Spleen (tissue), 11 donors: ENCODE measurements at regions not wholly inside any gene's neighbourhood (a gene's known extent, or its start where the extent isn't known, plus 50 kb on each side); places are given as distances from the start of the nearest gene placed in this dataset.

ENCODE experiments used
- DNase-seq: peaks from one replicate; pipeline ENCODE4 v3.0.0-alpha.2; 2020
- H3K27ac ChIP-seq, 8 donors: fragments of 200-600 bp; sonication (generic) in 7 of 8; 1 replicate in 4 of 8; 2 replicates in 4 of 8; pipeline versions ENCODE4 v1.5.0 to v1.8.0; 2016 to 2021; ENCODE audit warnings: inconsistent platforms in 4 of 8, mild to moderate bottlenecking in 4 of 8, moderate library complexity in 1 of 8
- H3K27me3 ChIP-seq, 7 donors: fragments of 200-600 bp; sonication (generic) in 6 of 7; replicated peaks in 1 of 7; 1 replicate in 4 of 7; 2 replicates in 3 of 7; pipeline versions ENCODE4 v1.5.0 to v1.8.0; 2016 to 2021; ENCODE audit warnings: inconsistent platforms in 3 of 7, mild to moderate bottlenecking in 1 of 7
- H3K36me3 ChIP-seq, 6 donors: fragments of 200-600 bp; sonication (generic) in 5 of 6; 1 replicate in 4 of 6; 2 replicates in 2 of 6; pipeline versions ENCODE4 v1.5.0 to v1.8.0; 2016 to 2021; ENCODE audit warnings: inconsistent platforms in 2 of 6
- H3K4me1 ChIP-seq, 6 donors: fragments of 200-600 bp; sonication (generic) in 5 of 6; 1 replicate in 3 of 6; 2 replicates in 3 of 6; pipeline versions ENCODE4 v1.5.0 to v1.8.0; 2016 to 2021; ENCODE audit warnings: inconsistent platforms in 3 of 6
- H3K4me3 ChIP-seq, 8 donors: fragments of 200-600 bp; sonication (generic) in 7 of 8; 1 replicate in 4 of 8; 2 replicates in 4 of 8; pipeline versions ENCODE4 v1.5.0 to v1.8.0; 2016 to 2021; ENCODE audit warnings: inconsistent platforms in 4 of 8, mild to moderate bottlenecking in 4 of 8, moderate library complexity in 2 of 8
- H3K9me3 ChIP-seq, 8 donors: fragments of 200-600 bp; sonication (generic) in 7 of 8; 1 replicate in 4 of 8; 2 replicates in 4 of 8; pipeline versions ENCODE4 v1.5.0 to v1.8.0; 2016 to 2021; ENCODE audit warnings: inconsistent platforms in 4 of 8
- POLR2A ChIP-seq, 3 donors: fragments of 450-650 bp; IDR thresholded peaks; one replicate each; pipeline ENCODE4 v1.5.1; 2017; ENCODE audit warnings: antibody characterized with exemption in 3 of 3, mild to moderate bottlenecking in 1 of 3
- POLR2AphosphoS5 ChIP-seq, 3 donors: sonication (generic); formaldehyde crosslinking; IDR thresholded peaks; one replicate each; pipeline ENCODE4 v1.5.1; 2017; ENCODE audit warnings: antibody characterized with exemption in 3 of 3
- WGBS, 5 donors: extraction: QIAGEN DNeasy Blood & Tissue Kit in 3 of 5; methylation state at CpG; one replicate each; pipeline versions ENCODE4 v1.1.5 to v1.1.7; 2013 to 2018; 5-methylcytosine and 5-hydroxymethylcytosine counted together
- intact Hi-C: fragments of 100-400 bp; cut with DNase I; formaldehyde crosslinking; loops from one replicate; pipeline ENCODE4 v1.15.0; 2023; ENCODE audit warnings: low total_unique reads
- TF ChIP-seq, protein P1 (sequence below), 11 experiments: fragments of 200-600 bp in 7 of 11; fragments of 450-650 bp in 4 of 11; sonication (generic) in 4 of 11; IDR thresholded peaks in 8 of 11; conservative IDR thresholded peaks in 3 of 11; 1 replicate in 7 of 11; 2 replicates in 4 of 11; pipeline versions ENCODE4 v1.4.0 to v1.8.0; 2016 to 2021; ENCODE audit warnings: antibody characterized with exemption in 11 of 11, inconsistent platforms in 4 of 11, mild to moderate bottlenecking in 1 of 11
- donor health status: healthy with polysubstance abuse.
- donor health status: DM: no; HTN: no; CAD: no; lungs with moderate emphysema.
- donor health status: DM: no; HTN: no; CAD: no.
- donor health status: Bipolar disorder and iron deficiency.
- donor health status: healthy.
- donor health status: DM: no; HTN: no; CAD: no.
- donor health status: DM: yes; HTN: yes; CAD: no.

GRCh38 chr7:1366801-1367405 is 92.4 kb downstream of the MICALL2 start:
- no peak overlapping the region for H3K27ac ChIP-seq
- peaks cover 0 to 29% (median 13%) of the 10 kb centered on the region in 8 donors for H3K9me3 ChIP-seq
- H3K4me1 ChIP-seq = peaks cover 0 to 11% (median 6%) of the 10 kb centered on the region in 6 donors
- no peak for DNase-seq
- 33 to 61% (median 46%) methylated on average over 11 to 13 of the region's 13 CpGs for WGBS, 5 donors
- peaks cover 2 to 83% (median 40%) of the 10 kb centered on the region in 7 donors for H3K27me3 ChIP-seq
- no peaks in the 10 kb centered on the region for H3K36me3 ChIP-seq
- TF ChIP-seq POLR2AphosphoS5 (IDR thresholded peaks at IDR 0.05) = no peak
- TF ChIP-seq, protein P1, sequence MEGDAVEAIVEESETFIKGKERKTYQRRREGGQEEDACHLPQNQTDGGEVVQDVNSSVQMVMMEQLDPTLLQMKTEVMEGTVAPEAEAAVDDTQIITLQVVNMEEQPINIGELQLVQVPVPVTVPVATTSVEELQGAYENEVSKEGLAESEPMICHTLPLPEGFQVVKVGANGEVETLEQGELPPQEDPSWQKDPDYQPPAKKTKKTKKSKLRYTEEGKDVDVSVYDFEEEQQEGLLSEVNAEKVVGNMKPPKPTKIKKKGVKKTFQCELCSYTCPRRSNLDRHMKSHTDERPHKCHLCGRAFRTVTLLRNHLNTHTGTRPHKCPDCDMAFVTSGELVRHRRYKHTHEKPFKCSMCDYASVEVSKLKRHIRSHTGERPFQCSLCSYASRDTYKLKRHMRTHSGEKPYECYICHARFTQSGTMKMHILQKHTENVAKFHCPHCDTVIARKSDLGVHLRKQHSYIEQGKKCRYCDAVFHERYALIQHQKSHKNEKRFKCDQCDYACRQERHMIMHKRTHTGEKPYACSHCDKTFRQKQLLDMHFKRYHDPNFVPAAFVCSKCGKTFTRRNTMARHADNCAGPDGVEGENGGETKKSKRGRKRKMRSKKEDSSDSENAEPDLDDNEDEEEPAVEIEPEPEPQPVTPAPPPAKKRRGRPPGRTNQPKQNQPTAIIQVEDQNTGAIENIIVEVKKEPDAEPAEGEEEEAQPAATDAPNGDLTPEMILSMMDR (IDR thresholded peaks at IDR 0.05 in 8 of 11, conservative IDR thresholded peaks at IDR 0.05 in 3 of 11) = no peak
- TF ChIP-seq POLR2A (IDR thresholded peaks at IDR 0.05) = no peak
- H3K4me3 ChIP-seq = no peak overlapping the region
- intact Hi-C loops = no loop called here

GRCh38 chr7:1367501-1368183 is 91.6 kb downstream of the MICALL2 start:
- peaks cover 2 to 90% (median 40%) of the 10 kb centered on the region in 7 donors for H3K27me3 ChIP-seq
- TF ChIP-seq, protein P1 (IDR thresholded peaks at IDR 0.05 in 8 of 11, conservative IDR thresholded peaks at IDR 0.05 in 3 of 11) = no peak
- no peak for TF ChIP-seq POLR2A (IDR thresholded peaks at IDR 0.05)
- no peak for TF ChIP-seq POLR2AphosphoS5 (IDR thresholded peaks at IDR 0.05)
- intact Hi-C loops = no loop called here
- H3K27ac ChIP-seq = no peak overlapping the region
- WGBS, 5 donors = 49 to 61% (median 55%) methylated on average over 22 of the region's 22 CpGs
- peaks cover 0 to 11% (median 6%) of the 10 kb centered on the region in 6 donors for H3K4me1 ChIP-seq
- no peak overlapping the region for H3K4me3 ChIP-seq
- H3K36me3 ChIP-seq = no peaks in the 10 kb centered on the region
- DNase-seq = no peak
- H3K9me3 ChIP-seq = peaks cover 0 to 29% (median 13%) of the 10 kb centered on the region in 8 donors

DNA sequence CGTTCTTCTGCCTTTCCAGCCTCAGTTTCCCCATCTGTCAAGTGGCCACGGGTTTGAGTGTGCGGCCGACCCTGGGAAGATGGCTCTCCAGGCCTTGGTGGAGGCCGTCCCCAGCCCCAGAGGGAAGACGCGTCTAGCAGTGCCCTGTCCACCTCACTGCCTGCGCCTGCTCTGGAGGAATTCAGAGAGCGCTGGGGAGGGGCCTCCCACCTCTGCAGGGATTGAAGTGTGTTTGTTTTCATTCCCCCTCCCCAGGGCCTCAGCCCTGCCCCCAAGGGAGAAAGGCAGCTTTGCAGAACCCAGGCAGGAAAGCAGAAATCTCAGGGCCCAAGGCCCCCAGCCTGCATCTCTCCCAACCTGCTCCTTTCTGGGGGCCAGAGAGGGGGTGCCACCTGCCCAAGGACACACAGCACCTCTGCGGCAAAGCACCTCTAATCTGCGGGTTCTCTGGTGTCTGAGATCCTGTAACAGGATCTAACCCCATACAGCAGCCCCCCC is 91.0 kb downstream of the MICALL2 start:
- TF ChIP-seq, protein P1 (IDR thresholded peaks at IDR 0.05 in 8 of 11, conservative IDR thresholded peaks at IDR 0.05 in 3 of 11) = no peak
- TF ChIP-seq POLR2AphosphoS5 (IDR thresholded peaks at IDR 0.05) (no peak), POLR2A (IDR thresholded peaks at IDR 0.05) (no peak)
- no peak for DNase-seq
- WGBS, 5 donors = 27 to 50% (median 33%) methylated on average over 7 to 11 of the region's 11 CpGs
- intact Hi-C loops = no loop called here
- Histone ChIP-seq H3K36me3 (no peaks in the 10 kb centered on the region), H3K4me1 (peaks cover 0 to 11% (median 6%) of the 10 kb centered on the region in 6 donors), H3K27me3 (peaks cover 2 to 96% (median 45%) of the 10 kb centered on the region in 7 donors), H3K4me3 (no peak overlapping the region), H3K9me3 (peaks cover 0 to 29% (median 13%) of the 10 kb centered on the region in 8 donors), H3K27ac (no peak overlapping the region)
